B cell (primary cell): ENCODE measurements at regions not wholly inside any gene's neighbourhood (a gene's known extent, or its start where the extent isn't known, plus 50 kb on each side); places are given as distances from the start of the nearest gene placed in this dataset.

Experiments used
- CTCF ChIP-seq: fragments of 200-600 bp; IDR thresholded peaks from one replicate; pipeline ENCODE4 v1.8.0; 2022; ENCODE audit warnings: antibody characterized with exemption, mild to moderate bottlenecking
- EZH2 ChIP-seq: IDR thresholded peaks from 2 replicates; pipeline ENCODE4 v1.6.1; 2012; ENCODE audit warnings: borderline replicate concordance, low read depth, mild to moderate bottlenecking, moderate library complexity, low read length; ENCODE audit not compliant: insufficient read depth, poor library complexity, severe bottlenecking

GRCh38 chr11:26150031-26150430 is 181.9 kb upstream of the ANO3 start:
- TF ChIP-seq CTCF: no peak
- no peak for TF ChIP-seq EZH2
